ENCODE measurements at regions not wholly inside any gene's neighbourhood (a gene's known extent, or its start where the extent isn't known, plus 50 kb on each side); places are given as distances from the start of the nearest gene placed in this dataset.

- TF ChIP-seq CTCF (IDR thresholded peaks at IDR 0.05; ENCODE audit: insufficient read depth, low read length, poor library complexity, severe bottlenecking) (no peak), EZH2phosphoT487 (conservative IDR thresholded peaks at IDR 0.05; ENCODE audit: low read length) (no peak)
Observed at GRCh38 chr5:115064380-115064779, 105.3 kb downstream of the TRIM36 start.

Data from SU-DHL-6 (cell line).